CD14-positive monocyte (primary cell): ENCODE measurements at regions not wholly inside any gene's neighbourhood (a gene's known extent, or its start where the extent isn't known, plus 50 kb on each side); places are given as distances from the start of the nearest gene placed in this dataset.

Source experiments
- DNase-seq, 3 donors: peaks; one replicate each; pipeline ENCODE4 v3.0.0-alpha.2; 2011 to 2022
- H2AFZ ChIP-seq: 2 replicates; pipeline ENCODE4 v1.6.0; 2012; ENCODE audit warnings: mild to moderate bottlenecking, low read depth, low read length, inconsistent platforms; ENCODE audit not compliant: insufficient read depth, poor library complexity, severe bottlenecking
- H3K27ac ChIP-seq, 2 donors: 1 replicate in 1 of 2; 2 replicates in 1 of 2; pipeline ENCODE4 v1.5.1; 2012 to 2013; ENCODE audit warnings: low read length in 2 of 2, control low read depth in 1 of 2, inconsistent platforms in 1 of 2, low read depth in 1 of 2, mild to moderate bottlenecking in 1 of 2
- H3K27me3 ChIP-seq, 2 donors: one replicate each; pipeline versions ENCODE4 v1.6.0 to v1.6.1; 2011 to 2013; ENCODE audit warnings: low read length in 2 of 2; ENCODE audit not compliant: control insufficient read depth in 2 of 2, insufficient read depth in 2 of 2
- H3K36me3 ChIP-seq, 2 donors: replicated peaks in 1 of 2; 1 replicate in 1 of 2; 2 replicates in 1 of 2; pipeline versions ENCODE4 v1.5.1 to v1.6.1; 2012 to 2013; ENCODE audit warnings: low read length in 2 of 2, control low read depth in 1 of 2, inconsistent platforms in 1 of 2, mild to moderate bottlenecking in 1 of 2; ENCODE audit not compliant: insufficient read depth in 2 of 2, control insufficient read depth in 1 of 2
- H3K4me1 ChIP-seq, 2 donors: 1 replicate in 1 of 2; 2 replicates in 1 of 2; pipeline versions ENCODE4 v1.5.1 to v1.6.1; 2012 to 2013; ENCODE audit warnings: low read length in 2 of 2, control low read depth in 1 of 2, inconsistent platforms in 1 of 2, mild to moderate bottlenecking in 1 of 2, moderate library complexity in 1 of 2; ENCODE audit not compliant: insufficient read depth in 2 of 2, control insufficient read depth in 1 of 2
- H3K4me2 ChIP-seq: replicated peaks from 2 replicates; pipeline ENCODE3; 2012; ENCODE audit warnings: low read length, moderate library complexity, mild to moderate bottlenecking; ENCODE audit not compliant: poor library complexity, severe bottlenecking; ENCODE audit errors: extremely low read depth
- H3K4me3 ChIP-seq, 3 experiments: fragments of 200-600 bp in 1 of 3; sonication (generic) in 1 of 3; replicated peaks in 1 of 3; 1 replicate in 2 of 3; 2 replicates in 1 of 3; pipeline ENCODE4 v1.5.1; 2011 to 2013; ENCODE audit warnings: low read length in 3 of 3, mild to moderate bottlenecking in 3 of 3, control low read depth in 2 of 3, low read depth in 2 of 3, inconsistent platforms in 1 of 3, moderate library complexity in 1 of 3
- H3K79me2 ChIP-seq: 2 replicates; pipeline ENCODE4 v1.6.0; 2012; ENCODE audit warnings: mild to moderate bottlenecking, control low read depth, inconsistent platforms, low read length, moderate library complexity; ENCODE audit not compliant: insufficient read depth
- H3K9ac ChIP-seq: 2 replicates; pipeline ENCODE4 v1.6.0; 2017; ENCODE audit warnings: low read length, mild to moderate bottlenecking; ENCODE audit not compliant: insufficient read depth, poor library complexity, severe bottlenecking
- H3K9me3 ChIP-seq, 2 donors: replicated peaks in 1 of 2; 1 replicate in 1 of 2; 2 replicates in 1 of 2; pipeline versions ENCODE4 v1.5.1 to v1.6.1; 2012 to 2013; ENCODE audit warnings: low read length in 2 of 2, control low read depth in 1 of 2; ENCODE audit not compliant: control insufficient read depth in 1 of 2, insufficient read depth in 1 of 2
- H4K20me1 ChIP-seq: 2 replicates; pipeline ENCODE4 v1.6.0; 2012; ENCODE audit warnings: mild to moderate bottlenecking, low read length, control low read depth, moderate library complexity; ENCODE audit not compliant: insufficient read depth
- H3K27ac Mint-ChIP-seq, 7 donors: one replicate each; pipeline ENCODE4 v1.8.0; 2020; ENCODE audit warnings: mild to moderate bottlenecking in 7 of 7, mixed read lengths in 7 of 7, moderate library complexity in 6 of 7, inconsistent platforms in 2 of 7
- H3K27me3 Mint-ChIP-seq, 3 donors: one replicate each; pipeline ENCODE4 v1.8.0; 2021 to 2022; ENCODE audit warnings: low read depth in 3 of 3, mild to moderate bottlenecking in 3 of 3, mixed read lengths in 3 of 3, moderate library complexity in 3 of 3, inconsistent platforms in 1 of 3
- H3K36me3 Mint-ChIP-seq, 2 donors: one replicate each; pipeline ENCODE4 v1.8.0; 2020; ENCODE audit warnings: mixed read lengths in 2 of 2, inconsistent platforms in 1 of 2, mild to moderate bottlenecking in 1 of 2
- H3K4me1 Mint-ChIP-seq: one replicate; pipeline ENCODE4 v1.8.0; 2020; ENCODE audit warnings: mild to moderate bottlenecking, mixed read lengths
- H3K4me3 Mint-ChIP-seq, 2 donors: one replicate each; pipeline ENCODE4 v1.8.0; 2020; ENCODE audit warnings: mild to moderate bottlenecking in 2 of 2, mixed read lengths in 2 of 2, moderate library complexity in 1 of 2
- H3K9me3 Mint-ChIP-seq, 7 donors: one replicate each; pipeline ENCODE4 v1.8.0; 2020 to 2022; ENCODE audit warnings: mixed read lengths in 7 of 7, mild to moderate bottlenecking in 6 of 7, moderate library complexity in 6 of 7, inconsistent platforms in 2 of 7
- WGBS: methylation state at CpG from one replicate; pipeline ENCODE4 v1.1.5; 2013; ENCODE audit warnings: missing lambda C conversion rate; ENCODE audit not compliant: insufficient coverage; 5-methylcytosine and 5-hydroxymethylcytosine counted together
- intact Hi-C, 2 donors: fragments of 100-400 bp; cut with micrococcal nuclease; formaldehyde crosslinking; loops; one replicate each; pipeline versions ENCODE4 v1.15.0 to v1.15.1; 2023
- TF ChIP-seq, protein P1 (sequence below): fragments of 200-600 bp; IDR thresholded peaks from one replicate; pipeline ENCODE4 v1.8.0; 2022; ENCODE audit warnings: antibody characterized with exemption, mild to moderate bottlenecking

DNA sequence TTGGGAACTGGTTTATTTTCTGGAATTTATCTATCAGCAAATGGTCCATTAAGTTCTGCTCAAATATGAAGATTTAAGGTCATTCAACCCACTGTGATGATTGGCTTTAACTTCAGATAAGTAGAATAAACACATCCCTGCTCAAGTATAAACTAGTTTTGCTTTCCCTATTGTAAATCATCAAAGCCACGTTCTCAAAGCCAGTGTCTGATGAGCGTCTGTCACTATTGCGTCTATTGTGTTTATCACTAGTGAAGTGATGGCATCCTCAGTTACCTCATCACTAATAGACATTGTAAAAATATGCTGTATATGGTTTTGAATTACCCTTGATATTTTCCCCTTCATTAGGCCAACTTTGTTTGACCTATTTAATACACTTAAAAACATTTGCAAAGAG lies 351.3 kb downstream of the BCAT1 start:
- WGBS: no CpG with 5 or more reads among the region's 3 CpGs

DNA sequence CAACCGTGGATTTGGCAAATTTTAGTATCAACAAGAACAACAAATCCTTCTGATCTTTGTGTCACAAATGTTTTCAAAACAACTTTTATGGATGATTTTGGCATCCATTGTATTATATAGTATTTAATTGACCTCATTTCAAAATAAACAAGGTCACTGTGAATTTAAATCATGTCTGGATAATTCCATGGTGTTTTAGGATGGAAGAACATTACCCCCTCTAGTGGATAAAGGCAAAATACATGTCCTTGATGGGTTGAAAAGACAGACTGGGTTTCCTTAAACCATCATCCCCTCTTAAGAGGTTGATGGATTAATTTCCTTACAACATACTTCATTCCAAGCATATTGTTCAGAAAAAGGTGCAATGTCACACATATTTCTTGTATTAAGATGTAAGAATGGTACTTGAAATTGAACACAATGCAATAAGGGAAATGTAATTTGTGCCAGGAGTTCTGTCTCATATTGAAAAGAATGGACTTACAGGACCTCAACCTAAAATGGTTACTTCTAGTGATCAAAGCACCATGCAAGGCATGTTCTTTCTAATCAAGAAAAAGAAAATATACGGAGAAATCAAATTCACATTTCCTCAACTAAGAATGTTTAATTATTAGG lies 352.0 kb downstream of the BCAT1 start:
- Histone ChIP-seq H3K79me2 (no peaks in the 10 kb centered on the region), H4K20me1 (no peaks in the 10 kb centered on the region), H3K4me1 (no peaks in the 10 kb centered on the region), H3K4me2 (no peak overlapping the region), H3K36me3 (no peaks in the 10 kb centered on the region), H3K9me3 (no peaks in the 10 kb centered on the region), H3K27ac (no peak overlapping the region), H3K27me3 (no peaks in the 10 kb centered on the region), H3K9ac (no peak overlapping the region), H2AFZ (no peak overlapping the region), H3K4me3 (no peak overlapping the region)
- TF ChIP-seq, protein P1, sequence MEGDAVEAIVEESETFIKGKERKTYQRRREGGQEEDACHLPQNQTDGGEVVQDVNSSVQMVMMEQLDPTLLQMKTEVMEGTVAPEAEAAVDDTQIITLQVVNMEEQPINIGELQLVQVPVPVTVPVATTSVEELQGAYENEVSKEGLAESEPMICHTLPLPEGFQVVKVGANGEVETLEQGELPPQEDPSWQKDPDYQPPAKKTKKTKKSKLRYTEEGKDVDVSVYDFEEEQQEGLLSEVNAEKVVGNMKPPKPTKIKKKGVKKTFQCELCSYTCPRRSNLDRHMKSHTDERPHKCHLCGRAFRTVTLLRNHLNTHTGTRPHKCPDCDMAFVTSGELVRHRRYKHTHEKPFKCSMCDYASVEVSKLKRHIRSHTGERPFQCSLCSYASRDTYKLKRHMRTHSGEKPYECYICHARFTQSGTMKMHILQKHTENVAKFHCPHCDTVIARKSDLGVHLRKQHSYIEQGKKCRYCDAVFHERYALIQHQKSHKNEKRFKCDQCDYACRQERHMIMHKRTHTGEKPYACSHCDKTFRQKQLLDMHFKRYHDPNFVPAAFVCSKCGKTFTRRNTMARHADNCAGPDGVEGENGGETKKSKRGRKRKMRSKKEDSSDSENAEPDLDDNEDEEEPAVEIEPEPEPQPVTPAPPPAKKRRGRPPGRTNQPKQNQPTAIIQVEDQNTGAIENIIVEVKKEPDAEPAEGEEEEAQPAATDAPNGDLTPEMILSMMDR: peak; percentile 68
- WGBS: 100% methylated on average over 1 of the region's 2 CpGs
- H3K27me3 Mint-ChIP-seq: peaks cover 0 to 4% (median 0%) of the 10 kb centered on the region in 3 donors
- no peak overlapping the region for H3K4me3 Mint-ChIP-seq
- intact Hi-C loops: no loop called here
- no peaks in the 10 kb centered on the region for H3K36me3 Mint-ChIP-seq
- H3K9me3 Mint-ChIP-seq: no peaks in the 10 kb centered on the region
- peak in 2 of 3 donors; percentile 10 for DNase-seq
- H3K27ac Mint-ChIP-seq: no peak overlapping the region
- H3K4me1 Mint-ChIP-seq: peaks cover 5% of the 10 kb centered on the region

More for the DNA sequence above, 351.3 kb downstream of the BCAT1 start:
- Mint-ChIP-seq H3K27ac (no peak overlapping the region), H3K9me3 (peaks cover 0 to 2% (median 0%) of the 10 kb centered on the region in 7 donors), H3K4me1 (peaks cover 5% of the 10 kb centered on the region), H3K27me3 (peaks cover 0 to 4% (median 0%) of the 10 kb centered on the region in 3 donors), H3K4me3 (no peak overlapping the region), H3K36me3 (no peaks in the 10 kb centered on the region)
- Histone ChIP-seq H3K9me3 (no peaks in the 10 kb centered on the region), H3K4me3 (no peak overlapping the region), H3K79me2 (no peaks in the 10 kb centered on the region), H3K4me1 (no peaks in the 10 kb centered on the region), H3K27ac (no peak overlapping the region), H4K20me1 (no peaks in the 10 kb centered on the region), H2AFZ (no peak overlapping the region), H3K27me3 (no peaks in the 10 kb centered on the region), H3K4me2 (no peak overlapping the region), H3K36me3 (no peaks in the 10 kb centered on the region), H3K9ac (no peak overlapping the region)
- intact Hi-C loops: no loop called here
- TF ChIP-seq, protein P1: no peak
- DNase-seq: no peak
